LHCN-M2 (cell line): ENCODE measurements at regions not wholly inside any gene's neighbourhood (a gene's known extent, or its start where the extent isn't known, plus 50 kb on each side); places are given as distances from the start of the nearest gene placed in this dataset.

Experiments
- DNase-seq: peaks from one replicate; pipeline ENCODE4 v3.0.0-alpha.2; 2012; ENCODE audit warnings: low read depth

GRCh38 chr3:95905182-95905581, 909.2 kb upstream of the EPHA6 start:
- no peak for DNase-seq

GRCh38 chr3:95911767-95912166, 902.6 kb upstream of the EPHA6 start:
- no peak for DNase-seq

DNA sequence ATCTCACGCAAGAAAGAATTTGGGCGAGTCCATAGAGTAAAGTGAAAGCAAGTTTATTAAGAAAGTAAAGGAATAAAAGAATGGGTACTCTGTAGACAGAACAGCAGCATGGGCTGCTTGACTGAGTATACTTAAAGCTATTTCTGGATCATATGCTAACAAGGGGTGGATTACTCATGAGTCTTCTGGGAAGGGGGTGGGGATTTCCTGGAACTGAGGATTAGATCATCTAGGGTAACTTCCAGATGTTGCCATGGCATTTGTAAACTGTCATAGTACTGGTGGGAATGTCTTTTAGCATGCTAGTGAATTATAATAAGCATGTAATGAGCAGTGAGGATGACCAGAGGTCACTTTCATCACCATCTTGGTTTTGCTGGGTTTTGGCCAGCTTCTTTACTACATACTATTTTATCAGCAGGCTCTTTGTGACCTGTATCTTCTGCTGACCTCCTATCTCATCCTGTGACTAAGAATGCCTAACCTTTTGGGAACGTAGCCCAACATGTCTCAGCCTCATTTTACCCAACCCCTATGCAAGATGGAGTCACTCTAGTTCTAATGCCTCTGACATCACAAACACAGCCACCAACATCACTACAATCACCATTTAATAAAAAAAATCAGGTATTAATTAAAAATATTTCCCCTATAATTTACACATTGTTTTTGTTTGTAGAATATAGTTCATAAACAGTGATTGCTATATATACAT, 890.7 kb upstream of the EPHA6 start:
- DNase-seq, result no peak

GRCh38 chr3:95926904-95927501, 887.4 kb upstream of the EPHA6 start:
- no peak for DNase-seq

- DNase-seq, result no peak
Observed at GRCh38 chr3:95934181-95934580, 880.2 kb upstream of the EPHA6 start.

GRCh38 chr3:95939235-95939809, 875.1 kb upstream of the EPHA6 start:
- DNase-seq, result no peak

GRCh38 chr3:95965704-95966336, 848.6 kb upstream of the EPHA6 start:
- no peak for DNase-seq

GRCh38 chr3:95971573-95971972, 842.8 kb upstream of the EPHA6 start:
- no peak for DNase-seq

- DNase-seq, result no peak
Observed at GRCh38 chr3:95994338-95994737, 820.1 kb upstream of the EPHA6 start.

DNA sequence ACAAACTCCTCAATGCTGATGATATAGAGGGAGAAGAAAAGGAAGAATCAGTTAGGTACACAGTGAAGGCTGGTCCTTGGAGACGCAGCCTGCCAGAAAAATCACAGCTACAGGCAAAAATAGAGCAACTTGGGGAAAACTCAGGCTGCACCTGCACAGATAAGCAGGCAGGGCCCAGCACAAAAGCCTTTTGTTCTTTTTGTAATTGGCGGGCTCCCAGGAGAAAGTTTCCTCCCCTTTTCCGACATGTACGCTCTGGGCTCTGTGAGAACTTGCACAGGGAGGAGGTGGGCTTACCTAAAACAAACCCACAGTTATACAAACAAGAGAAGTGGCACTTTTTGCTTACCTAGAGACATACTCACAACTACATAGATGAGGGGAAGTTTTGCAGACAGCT, 813.4 kb upstream of the EPHA6 start:
- DNase-seq, result no peak

DNA sequence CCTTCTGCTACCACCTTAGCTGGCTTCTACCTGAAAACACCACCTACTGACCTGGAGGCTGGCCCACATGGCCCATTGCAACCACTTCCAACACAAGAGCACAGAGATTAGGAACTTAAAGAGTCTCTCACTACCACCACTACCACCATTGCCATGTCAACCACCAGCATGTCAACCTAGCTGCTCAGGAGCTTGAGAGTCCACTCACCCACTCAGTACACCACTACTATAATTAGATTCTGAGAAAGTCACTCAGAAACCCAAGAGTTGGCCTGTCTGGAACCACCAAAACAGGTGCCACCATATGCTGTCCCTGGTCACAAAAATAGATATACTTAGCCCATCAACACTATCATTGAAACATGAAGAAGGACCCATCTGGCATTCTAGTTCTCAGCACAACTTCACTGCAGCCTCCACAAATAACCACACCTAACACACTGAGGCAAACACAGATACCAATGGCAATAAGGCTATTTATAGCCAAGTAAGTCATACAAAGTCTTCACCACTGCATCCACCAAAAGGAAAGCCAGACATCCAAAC, 806.7 kb upstream of the EPHA6 start:
- no peak for DNase-seq

- no peak for DNase-seq
Observed at GRCh38 chr3:96012939-96013338, 801.5 kb upstream of the EPHA6 start.

DNA sequence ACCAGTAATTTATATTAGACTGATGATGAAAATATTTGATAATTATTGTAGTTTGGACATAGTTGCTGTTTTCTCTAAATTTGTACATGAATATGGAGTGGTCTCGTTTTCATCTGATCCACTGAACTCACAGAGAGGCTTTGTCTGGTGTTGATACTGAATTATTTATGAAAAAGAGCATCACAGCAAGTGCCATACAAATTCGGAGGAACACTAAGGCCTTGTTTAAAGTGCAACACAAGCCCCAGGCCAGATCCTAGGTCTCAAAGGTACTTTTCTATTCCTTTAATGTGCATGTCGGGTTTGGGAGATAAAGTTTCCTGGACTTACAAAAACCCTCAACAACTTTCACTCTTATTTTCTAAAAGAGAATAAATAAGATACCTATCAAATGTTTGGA, 796.8 kb upstream of the EPHA6 start:
- DNase-seq, result no peak

DNA sequence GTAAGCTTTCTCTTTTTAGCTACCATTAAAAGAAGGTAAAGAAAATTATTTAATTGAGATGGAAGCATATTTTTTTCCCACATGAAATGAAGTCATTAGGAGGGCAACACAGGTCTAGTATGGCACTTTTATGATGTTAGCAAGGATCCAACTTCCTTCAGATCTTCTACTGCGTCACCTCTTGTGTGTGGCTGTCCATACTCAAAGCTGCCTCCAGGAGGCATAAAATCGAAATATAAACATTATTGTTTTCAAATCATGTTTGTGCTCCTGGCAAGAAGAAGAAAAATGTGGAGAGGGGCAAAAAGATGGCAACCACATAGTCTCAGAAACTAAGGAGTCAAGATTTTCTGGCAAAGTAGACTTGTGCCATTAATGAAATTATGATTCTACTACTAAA, 791.7 kb upstream of the EPHA6 start:
- DNase-seq, result no peak

GRCh38 chr3:96027718-96028117, 786.7 kb upstream of the EPHA6 start:
- no peak for DNase-seq

DNA sequence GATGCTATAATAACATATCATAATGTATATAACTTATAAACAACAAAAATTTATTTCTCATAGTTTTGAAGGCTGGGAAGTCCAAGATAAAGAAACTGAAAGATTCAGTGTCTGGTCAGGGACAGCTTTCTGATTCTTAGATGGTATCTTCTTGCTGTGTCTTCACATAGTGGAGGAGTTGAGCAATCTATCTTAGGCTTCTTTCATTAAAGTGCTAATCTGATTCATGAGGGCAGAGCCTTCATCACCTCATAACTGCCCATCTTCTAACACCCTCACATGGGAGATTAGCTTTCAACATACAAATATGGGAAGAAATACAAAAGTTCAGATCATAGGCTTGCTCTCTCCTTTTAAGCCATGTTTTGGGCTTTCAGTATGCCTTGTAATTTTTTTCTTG, 774.8 kb upstream of the EPHA6 start:
- DNase-seq, result no peak

GRCh38 chr3:96059301-96059700, 755.1 kb upstream of the EPHA6 start:
- no peak for DNase-seq

- DNase-seq, result no peak
Observed at GRCh38 chr3:96069065-96069464, 745.3 kb upstream of the EPHA6 start.

DNA sequence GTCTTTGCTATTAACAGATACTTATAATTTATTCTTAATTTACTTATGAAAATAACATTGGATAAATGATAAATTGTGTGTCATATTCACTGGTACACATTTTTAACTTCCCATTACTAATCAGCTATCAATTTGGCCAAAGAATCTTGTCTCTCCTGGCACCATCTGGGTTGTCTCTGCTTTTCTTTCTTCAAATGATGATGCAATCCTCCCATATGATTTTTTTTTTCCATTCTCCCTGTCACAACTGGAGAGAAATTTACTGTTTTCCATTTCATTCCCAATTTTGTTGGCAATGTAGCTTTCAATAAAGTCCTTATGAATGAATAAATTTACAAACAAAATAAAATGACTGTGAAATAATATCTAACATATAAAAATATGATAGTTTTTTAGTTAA, 743.7 kb upstream of the EPHA6 start:
- no peak for DNase-seq

DNA sequence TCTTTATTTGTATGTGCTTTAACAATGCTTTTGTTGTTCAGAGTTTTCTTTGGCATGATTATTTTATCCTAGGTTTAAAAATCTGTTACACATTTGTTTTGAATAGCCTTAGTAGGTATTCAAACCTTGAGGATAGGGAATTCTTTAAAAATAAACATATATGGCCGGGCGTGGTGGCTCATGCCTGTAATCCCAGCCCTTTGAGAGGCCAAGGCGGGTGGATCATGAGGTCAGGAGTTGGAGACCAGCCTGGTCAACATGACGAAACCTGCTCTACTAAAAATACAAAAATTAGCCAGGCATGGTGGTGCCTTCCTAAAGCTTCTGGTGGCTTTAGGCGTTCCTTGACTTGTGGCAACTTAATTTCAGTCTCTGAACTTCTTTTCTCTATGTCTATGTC, 743.3 kb upstream of the EPHA6 start:
- no peak for DNase-seq

GRCh38 chr3:96072226-96072625, 742.2 kb upstream of the EPHA6 start:
- no peak for DNase-seq

DNA sequence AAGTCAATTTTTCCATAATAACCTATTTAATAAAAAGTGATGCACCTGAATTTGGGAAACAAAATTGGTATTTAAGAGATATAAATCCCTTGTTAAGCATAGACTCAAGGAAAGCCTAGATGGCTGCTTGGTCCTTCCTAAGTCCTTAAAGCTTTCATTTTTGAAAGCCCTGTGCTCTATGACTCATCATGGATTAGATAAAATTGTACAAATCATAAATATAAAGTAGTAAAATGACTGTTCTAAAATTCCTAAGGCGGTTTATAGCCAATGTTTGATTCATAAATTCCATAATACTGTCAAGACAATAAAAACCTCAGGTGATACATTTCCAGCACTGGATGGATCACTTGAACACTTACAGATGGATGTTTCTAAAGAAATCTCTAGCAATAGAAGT, 730.8 kb upstream of the EPHA6 start:
- no peak for DNase-seq

DNA sequence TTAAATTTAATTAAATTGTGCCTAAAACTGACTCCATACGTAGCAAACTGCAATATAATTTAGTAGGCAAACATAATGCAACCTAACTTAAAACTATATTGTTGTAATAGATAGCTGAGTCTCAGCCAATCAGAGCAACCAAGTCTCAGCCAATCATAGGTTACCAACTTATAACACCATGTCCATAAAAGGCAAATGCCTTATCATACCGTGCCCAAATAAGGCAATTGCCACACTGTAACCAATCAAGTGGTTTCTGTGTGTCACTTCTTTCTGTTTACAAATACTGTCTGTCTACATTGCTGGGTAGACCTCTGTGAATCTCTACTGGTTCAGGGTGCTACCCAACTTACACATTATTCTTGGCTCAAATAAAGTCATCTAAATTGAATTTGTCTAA, 728.4 kb upstream of the EPHA6 start:
- DNase-seq, result no peak
